Muscle layer of colon (tissue), 2 donors: ENCODE measurements at regions not wholly inside any gene's neighbourhood (a gene's known extent, or its start where the extent isn't known, plus 50 kb on each side); places are given as distances from the start of the nearest gene placed in this dataset.

Experiments used
- H3K27ac ChIP-seq: one replicate; pipeline ENCODE4 v1.7.0; 2013; ENCODE audit warnings: low read depth, mild to moderate bottlenecking, low read length, moderate library complexity
- H3K27me3 ChIP-seq, 2 donors: one replicate each; pipeline ENCODE4 v1.7.0; 2013; ENCODE audit warnings: low read length in 2 of 2, mild to moderate bottlenecking in 2 of 2; ENCODE audit not compliant: insufficient read depth in 2 of 2, control insufficient read depth in 1 of 2
- H3K36me3 ChIP-seq: one replicate; pipeline ENCODE4 v1.7.0; 2013; ENCODE audit warnings: mild to moderate bottlenecking, low read length; ENCODE audit not compliant: insufficient read depth
- H3K4me1 ChIP-seq: one replicate; pipeline ENCODE4 v1.7.0; 2013; ENCODE audit warnings: mild to moderate bottlenecking, low read length; ENCODE audit not compliant: insufficient read depth
- H3K4me3 ChIP-seq, 2 donors: one replicate each; pipeline ENCODE4 v1.7.0; 2013; ENCODE audit warnings: low read length in 2 of 2, low read depth in 1 of 2, mild to moderate bottlenecking in 1 of 2, moderate library complexity in 1 of 2
- H3K9ac ChIP-seq: one replicate; pipeline ENCODE4 v1.7.0; 2013; ENCODE audit warnings: low read length
- H3K9me3 ChIP-seq: one replicate; pipeline ENCODE4 v1.7.0; 2013; ENCODE audit warnings: mild to moderate bottlenecking, low read length
- donor health status: abdominal sarcoma.
- donor health status: Adenocarcinoma of cecum.

- Histone ChIP-seq H3K9ac (no peak overlapping the region), H3K36me3 (no peaks in the 10 kb centered on the region), H3K4me1 (peaks cover 43% of the 10 kb centered on the region), H3K9me3 (no peaks in the 10 kb centered on the region), H3K27ac (no peak overlapping the region), H3K27me3 (no peaks in the 10 kb centered on the region), H3K4me3 (no peak overlapping the region)
These were observed 124.0 kb upstream of the TARS1 start for GRCh38 chr5:33316773-33317172.

GRCh38 chr5:33317271-33317670, 123.5 kb upstream of the TARS1 start:
- no peaks in the 10 kb centered on the region for H3K9me3 ChIP-seq
- no peaks in the 10 kb centered on the region for H3K27me3 ChIP-seq
- H3K4me1 ChIP-seq: peaks cover 39% of the 10 kb centered on the region
- H3K9ac ChIP-seq: no peak overlapping the region
- H3K4me3 ChIP-seq: no peak overlapping the region
- no peaks in the 10 kb centered on the region for H3K36me3 ChIP-seq
- H3K27ac ChIP-seq: no peak overlapping the region

- Histone ChIP-seq H3K27ac (no peak overlapping the region), H3K27me3 (no peaks in the 10 kb centered on the region), H3K36me3 (no peaks in the 10 kb centered on the region), H3K4me3 (no peak overlapping the region), H3K9me3 (no peaks in the 10 kb centered on the region), H3K4me1 (peaks cover 37% of the 10 kb centered on the region), H3K9ac (no peak overlapping the region)
These were observed 121.6 kb upstream of the TARS1 start for GRCh38 chr5:33319151-33319550.

GRCh38 chr5:33319841-33320240, 120.9 kb upstream of the TARS1 start:
- no peaks in the 10 kb centered on the region for H3K36me3 ChIP-seq
- no peaks in the 10 kb centered on the region for H3K27me3 ChIP-seq
- H3K4me3 ChIP-seq: no peak overlapping the region
- peaks cover 44% of the 10 kb centered on the region for H3K4me1 ChIP-seq
- no peaks in the 10 kb centered on the region for H3K9me3 ChIP-seq
- peak overlapping the region; percentile 27 for H3K27ac ChIP-seq
- H3K9ac ChIP-seq: no peak overlapping the region

GRCh38 chr5:33321026-33321425, 119.7 kb upstream of the TARS1 start:
- Histone ChIP-seq H3K9ac (no peak overlapping the region), H3K4me3 (no peak overlapping the region), H3K9me3 (no peaks in the 10 kb centered on the region), H3K36me3 (no peaks in the 10 kb centered on the region), H3K4me1 (peaks cover 56% of the 10 kb centered on the region), H3K27me3 (no peaks in the 10 kb centered on the region), H3K27ac (peak overlapping the region; percentile 29)

GRCh38 chr5:33322632-33323031, 118.1 kb upstream of the TARS1 start:
- Histone ChIP-seq H3K4me1 (peaks cover 57% of the 10 kb centered on the region), H3K36me3 (no peaks in the 10 kb centered on the region), H3K9ac (no peak overlapping the region), H3K27me3 (no peaks in the 10 kb centered on the region), H3K4me3 (no peak overlapping the region), H3K27ac (peak overlapping the region; percentile 30), H3K9me3 (no peaks in the 10 kb centered on the region)

- H3K9ac ChIP-seq: no peak overlapping the region
- H3K4me3 ChIP-seq: no peak overlapping the region
- H3K4me1 ChIP-seq: peaks cover 59% of the 10 kb centered on the region
- H3K9me3 ChIP-seq: no peaks in the 10 kb centered on the region
- H3K27ac ChIP-seq: peak overlapping the region; percentile 83
- H3K36me3 ChIP-seq: no peaks in the 10 kb centered on the region
- H3K27me3 ChIP-seq: no peaks in the 10 kb centered on the region
These were observed 116.0 kb upstream of the TARS1 start for GRCh38 chr5:33324667-33325307.

GRCh38 chr5:33328818-33329217, 111.9 kb upstream of the TARS1 start:
- Histone ChIP-seq H3K36me3 (no peaks in the 10 kb centered on the region), H3K27ac (peak overlapping the region; percentile 65), H3K9me3 (no peaks in the 10 kb centered on the region), H3K4me3 (no peak overlapping the region), H3K9ac (no peak overlapping the region), H3K27me3 (no peaks in the 10 kb centered on the region), H3K4me1 (peaks cover 60% of the 10 kb centered on the region)

- Histone ChIP-seq H3K4me1 (peaks cover 49% of the 10 kb centered on the region), H3K36me3 (no peaks in the 10 kb centered on the region), H3K27me3 (no peaks in the 10 kb centered on the region), H3K9me3 (no peaks in the 10 kb centered on the region), H3K27ac (peak overlapping the region; percentile 36), H3K4me3 (no peak overlapping the region), H3K9ac (no peak overlapping the region)
These were observed 110.9 kb upstream of the TARS1 start for GRCh38 chr5:33329891-33330290.

- peak overlapping the region; percentile 36 for H3K27ac ChIP-seq
- H3K9ac ChIP-seq: no peak overlapping the region
- no peaks in the 10 kb centered on the region for H3K36me3 ChIP-seq
- no peaks in the 10 kb centered on the region for H3K9me3 ChIP-seq
- H3K27me3 ChIP-seq: no peaks in the 10 kb centered on the region
- no peak overlapping the region for H3K4me3 ChIP-seq
- H3K4me1 ChIP-seq: peaks cover 44% of the 10 kb centered on the region
These were observed 110.3 kb upstream of the TARS1 start for GRCh38 chr5:33330426-33330825.

- Histone ChIP-seq H3K4me1 (peaks cover 38% of the 10 kb centered on the region), H3K4me3 (no peak overlapping the region), H3K27ac (no peak overlapping the region), H3K9ac (no peak overlapping the region), H3K36me3 (no peaks in the 10 kb centered on the region), H3K27me3 (no peaks in the 10 kb centered on the region), H3K9me3 (no peaks in the 10 kb centered on the region)
These were observed 109.8 kb upstream of the TARS1 start for GRCh38 chr5:33330992-33331391.

GRCh38 chr5:33332804-33333203, 108.0 kb upstream of the TARS1 start:
- no peak overlapping the region for H3K27ac ChIP-seq
- H3K9ac ChIP-seq: no peak overlapping the region
- H3K4me3 ChIP-seq: no peak overlapping the region
- no peaks in the 10 kb centered on the region for H3K36me3 ChIP-seq
- H3K4me1 ChIP-seq: peaks cover 47% of the 10 kb centered on the region
- no peaks in the 10 kb centered on the region for H3K27me3 ChIP-seq
- no peaks in the 10 kb centered on the region for H3K9me3 ChIP-seq
